GM12892 (cell line): ENCODE measurements at regions not wholly inside any gene's neighbourhood (a gene's known extent, or its start where the extent isn't known, plus 50 kb on each side); places are given as distances from the start of the nearest gene placed in this dataset.

Source experiments
- DNase-seq: peaks from one replicate; pipeline ENCODE4 v3.0.0; 2011; ENCODE audit not compliant: insufficient read length
- FAIRE-seq: peaks from 2 replicates; lab custom pipeline; 2011; peaks lifted over from hg19 to GRCh38; lab: Jason Lieb, UNC
- POLR2A ChIP-seq: IDR thresholded peaks from 2 replicates; pipeline ENCODE4 v1.6.1; 2011; ENCODE audit warnings: low read depth, low read length, control low read depth
- POLR2AphosphoS5 ChIP-seq: IDR thresholded peaks from 2 replicates; pipeline ENCODE4 v1.6.1; 2011; ENCODE audit warnings: low read depth, low read length, control low read depth
- TAF1 ChIP-seq: IDR thresholded peaks from 2 replicates; pipeline ENCODE4 v1.6.1; 2011; ENCODE audit warnings: low read depth, mild to moderate bottlenecking, control low read depth, low read length, borderline replicate concordance

GRCh38 chr10:104541820-104542219 lies 99.3 kb upstream of the SORCS3 start:
- TF ChIP-seq POLR2A (no peak), TAF1 (no peak), POLR2AphosphoS5 (no peak)
- DNase-seq (no peak), FAIRE-seq (no peak)

DNA sequence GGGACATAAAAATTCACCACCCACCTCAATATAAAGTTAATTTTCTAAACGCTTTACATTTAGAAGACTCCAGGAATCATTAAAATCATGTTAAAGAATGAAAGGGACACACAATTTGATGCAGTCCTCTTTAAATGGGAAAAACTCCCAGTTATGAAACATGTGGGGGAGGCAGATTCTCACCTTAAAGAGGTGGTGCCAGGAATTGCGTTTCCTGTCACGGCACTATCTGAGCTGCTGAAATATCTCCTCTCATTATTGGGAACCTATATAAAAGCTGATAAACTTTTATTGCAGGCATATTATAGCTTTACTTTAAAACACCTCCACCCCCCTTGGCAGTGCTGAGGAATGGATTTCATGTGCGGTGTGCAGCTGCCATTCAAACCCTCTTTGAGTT lies 94.8 kb upstream of the SORCS3 start:
- no peak for TF ChIP-seq POLR2AphosphoS5
- TF ChIP-seq TAF1, result no peak
- TF ChIP-seq POLR2A, result no peak
- FAIRE-seq (no peak), DNase-seq (no peak)

- DNase-seq, result no peak
- no peak for TF ChIP-seq TAF1
- no peak for TF ChIP-seq POLR2A
- TF ChIP-seq POLR2AphosphoS5, result no peak
- no peak for FAIRE-seq
Measured at GRCh38 chr10:104546756-104547155, 94.3 kb upstream of the SORCS3 start.

DNA sequence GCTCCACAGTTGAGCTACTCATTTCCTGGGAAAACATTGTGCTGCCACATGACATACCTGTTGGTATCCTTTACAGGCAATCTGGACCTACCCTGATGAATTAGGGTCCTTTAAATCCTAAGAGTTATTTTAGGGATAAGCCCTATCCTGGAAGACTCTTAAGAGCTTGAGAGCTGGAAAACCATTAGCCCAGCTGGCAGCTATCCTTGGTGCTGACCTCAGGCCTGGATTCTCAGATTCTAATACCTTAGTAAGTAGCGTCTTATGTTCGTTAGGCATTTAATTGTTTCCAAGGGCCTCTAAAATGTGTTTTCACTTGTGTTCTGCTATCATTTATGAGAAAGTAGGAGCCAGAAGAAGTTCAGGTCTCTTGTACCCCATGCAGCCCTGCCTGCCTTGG lies 93.0 kb upstream of the SORCS3 start:
- TF ChIP-seq TAF1, result no peak
- no peak for TF ChIP-seq POLR2AphosphoS5
- no peak for TF ChIP-seq POLR2A
- DNase-seq, result no peak
- no peak for FAIRE-seq

- no peak for TF ChIP-seq POLR2A
- no peak for TF ChIP-seq POLR2AphosphoS5
- no peak for TF ChIP-seq TAF1
- no peak for FAIRE-seq
- no peak for DNase-seq
Measured at GRCh38 chr10:104556831-104557230, 84.3 kb upstream of the SORCS3 start.

GRCh38 chr10:104557966-104558365 lies 83.1 kb upstream of the SORCS3 start:
- DNase-seq, result no peak
- TF ChIP-seq TAF1 (no peak), POLR2AphosphoS5 (no peak), POLR2A (no peak)
- FAIRE-seq, result no peak

- DNase-seq, result no peak
- no peak for FAIRE-seq
- no peak for TF ChIP-seq POLR2A
- no peak for TF ChIP-seq TAF1
- TF ChIP-seq POLR2AphosphoS5, result no peak
Measured at GRCh38 chr10:104559935-104560334, 81.2 kb upstream of the SORCS3 start.

DNA sequence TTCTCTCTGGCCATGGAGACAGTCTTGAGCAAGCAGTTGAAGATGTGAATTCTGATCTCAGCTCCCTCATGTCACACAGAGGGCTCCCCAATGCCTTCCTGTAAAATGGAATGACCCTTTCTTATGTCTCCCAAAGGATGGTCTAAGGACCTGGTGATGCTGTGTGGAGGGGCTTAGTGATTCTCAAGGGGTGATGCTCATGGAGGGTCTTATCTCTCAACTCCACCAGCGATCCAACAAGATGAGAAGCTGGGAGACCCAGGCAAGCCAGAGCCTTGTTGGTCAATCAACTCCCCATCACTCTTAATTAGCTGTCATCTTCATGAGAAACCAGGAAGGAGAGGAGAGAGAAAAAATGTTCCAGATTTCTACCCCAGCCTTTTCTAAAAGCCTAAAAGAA lies 78.0 kb upstream of the SORCS3 start:
- DNase-seq, result no peak
- no peak for FAIRE-seq
- TF ChIP-seq POLR2AphosphoS5 (no peak), TAF1 (no peak)

DNA sequence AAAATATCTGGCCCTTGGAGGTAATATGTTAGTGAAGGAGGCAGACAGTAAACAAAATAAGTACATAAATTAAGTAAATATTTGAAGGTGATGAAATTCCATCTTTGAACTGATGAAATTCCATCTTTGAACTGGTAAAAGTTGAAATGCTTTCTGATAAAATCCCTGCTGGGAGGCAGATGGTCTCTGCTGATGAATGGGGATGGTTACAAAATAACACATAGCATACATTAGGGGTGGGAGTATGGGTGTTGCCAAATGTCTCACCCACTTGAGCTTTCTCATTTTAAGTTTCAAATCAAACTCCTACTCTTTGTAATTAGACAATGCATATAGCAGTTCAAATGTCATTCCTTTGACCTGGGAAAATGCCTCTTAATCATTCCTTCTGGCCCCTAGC lies 77.5 kb upstream of the SORCS3 start:
- DNase-seq (no peak), FAIRE-seq (no peak)
- TF ChIP-seq TAF1 (no peak), POLR2AphosphoS5 (no peak), POLR2A (no peak)

DNA sequence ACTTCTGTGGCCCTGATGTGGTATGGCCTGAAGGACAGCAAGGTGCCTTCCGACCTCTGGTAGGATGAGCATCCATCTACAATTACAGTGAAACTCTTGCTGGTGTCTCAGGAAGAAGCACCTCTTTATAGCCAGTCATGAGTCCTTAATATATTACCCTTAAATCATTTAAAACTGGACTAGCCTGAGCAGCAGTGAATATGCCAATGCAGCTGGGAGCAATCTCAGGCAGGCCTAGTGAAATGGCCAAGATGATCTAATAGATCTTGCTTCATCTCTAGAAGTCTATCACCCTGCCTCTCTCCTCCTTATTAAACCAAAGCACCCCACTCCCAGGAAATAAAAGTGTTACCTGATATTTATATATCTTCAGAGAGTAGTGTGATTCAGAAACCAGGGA lies 66.7 kb upstream of the SORCS3 start:
- DNase-seq, result no peak
- TF ChIP-seq TAF1 (no peak), POLR2AphosphoS5 (no peak), POLR2A (no peak)
- FAIRE-seq, result no peak

DNA sequence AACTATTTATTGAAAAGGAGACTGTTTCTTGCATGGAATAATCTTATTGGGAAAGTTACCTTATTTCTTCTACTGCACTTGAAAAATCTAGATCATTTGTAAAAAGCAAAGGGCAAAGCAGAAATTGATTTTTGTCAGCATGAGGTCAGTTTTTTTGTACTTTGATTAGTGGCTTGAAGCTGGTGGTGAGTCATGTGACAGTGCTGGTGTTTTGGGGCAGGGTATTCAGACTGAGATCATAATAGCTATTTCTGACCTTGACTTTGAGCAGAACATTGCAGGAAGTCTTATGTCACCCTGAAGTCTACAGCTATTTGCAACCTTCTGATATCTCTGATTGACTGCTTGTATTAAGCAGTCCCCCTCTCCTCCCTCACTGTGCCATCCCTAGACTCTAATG lies 66.3 kb upstream of the SORCS3 start:
- FAIRE-seq (no peak), DNase-seq (no peak)

GRCh38 chr10:104576611-104577010 lies 64.5 kb upstream of the SORCS3 start:
- FAIRE-seq, result no peak
- TF ChIP-seq TAF1 (no peak), POLR2AphosphoS5 (no peak), POLR2A (no peak)
- DNase-seq, result no peak

More for the DNA sequence above, 66.3 kb upstream of the SORCS3 start:
- TF ChIP-seq POLR2A, result no peak
- TF ChIP-seq TAF1, result no peak
- no peak for TF ChIP-seq POLR2AphosphoS5

GRCh38 chr10:104577163-104577562 lies 63.9 kb upstream of the SORCS3 start:
- TF ChIP-seq TAF1 (no peak), POLR2A (no peak), POLR2AphosphoS5 (no peak)
- FAIRE-seq, result no peak
- no peak for DNase-seq

DNA sequence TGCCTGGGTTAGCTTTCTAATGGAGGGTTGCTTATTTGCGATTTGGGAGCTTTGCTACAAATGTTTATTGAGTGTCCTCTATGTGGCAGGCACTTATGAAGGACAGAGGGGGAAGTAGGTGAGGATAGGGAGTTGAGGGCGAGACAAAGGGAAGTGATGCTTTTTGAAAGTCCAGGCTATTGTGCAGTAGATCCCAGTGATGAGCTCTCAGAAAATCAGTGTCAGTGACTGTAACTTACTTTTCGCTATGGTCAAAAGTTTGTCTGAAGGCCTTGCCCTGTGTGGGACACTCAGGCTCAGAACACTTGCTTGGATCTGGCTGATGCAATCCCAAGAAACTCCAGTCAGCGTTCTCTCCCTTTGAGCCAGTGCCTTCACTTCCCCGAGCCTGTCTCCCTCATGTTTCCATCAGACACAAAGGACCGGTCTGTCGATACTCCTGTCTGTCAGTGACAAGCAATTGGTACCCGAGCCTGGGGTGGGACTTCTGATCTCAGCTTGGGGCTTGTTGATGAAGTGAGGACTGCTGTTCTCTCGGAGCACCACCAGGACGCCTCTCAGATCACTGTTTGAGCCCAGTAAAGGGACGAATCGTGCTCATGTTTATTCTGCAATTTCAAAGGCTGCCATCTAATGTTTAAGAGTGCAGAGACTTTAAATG lies 63.1 kb upstream of the SORCS3 start:
- DNase-seq (no peak), FAIRE-seq (no peak)
- TF ChIP-seq POLR2A, result no peak
- TF ChIP-seq TAF1, result no peak
- TF ChIP-seq POLR2AphosphoS5, result no peak
